Transverse colon (tissue), 4 donors: ENCODE measurements at regions not wholly inside any gene's neighbourhood (a gene's known extent, or its start where the extent isn't known, plus 50 kb on each side); places are given as distances from the start of the nearest gene placed in this dataset.

Experiments used
- CTCF ChIP-seq, 5 experiments: fragments of 200-600 bp in 3 of 5; fragments of 450-650 bp in 2 of 5; sonication (generic) in 3 of 5; IDR thresholded peaks; 1 replicate in 2 of 5; 2 replicates in 3 of 5; pipeline ENCODE4 v1.5.1; 2016 to 2017; ENCODE audit warnings: antibody characterized with exemption in 5 of 5, inconsistent platforms in 3 of 5, mild to moderate bottlenecking in 2 of 5, moderate library complexity in 1 of 5
- EP300 ChIP-seq: sonication (generic); formaldehyde crosslinking; IDR thresholded peaks from one replicate; pipeline ENCODE4 v1.6.1; 2017; ENCODE audit warnings: antibody characterized with exemption, low read depth
- POLR2AphosphoS5 ChIP-seq, 3 donors: sonication (generic); formaldehyde crosslinking; IDR thresholded peaks; one replicate each; pipeline ENCODE4 v1.6.1; 2016; ENCODE audit warnings: antibody characterized with exemption in 3 of 3

GRCh38 chr11:25615841-25616240, 716.1 kb upstream of the ANO3 start:
- TF ChIP-seq CTCF (IDR thresholded peaks at IDR 0.05) (no peak), EP300 (no peak), POLR2AphosphoS5 (IDR thresholded peaks at IDR 0.05) (no peak)
